GM12892 (cell line): ENCODE measurements at regions not wholly inside any gene's neighbourhood (a gene's known extent, or its start where the extent isn't known, plus 50 kb on each side); places are given as distances from the start of the nearest gene placed in this dataset.
"Not testable (repeated sequence)": the region's sequence is repeated elsewhere in the genome, so short reads cannot be mapped to it uniquely, and the experiment has no call there.

ENCODE experiments used
- DNase-seq: peaks from one replicate; pipeline ENCODE4 v3.0.0; 2011; ENCODE audit not compliant: insufficient read length
- FAIRE-seq: peaks from 2 replicates; lab custom pipeline; 2011; peaks lifted over from hg19 to GRCh38; lab: Jason Lieb, UNC
- POLR2A ChIP-seq: IDR thresholded peaks from 2 replicates; pipeline ENCODE4 v1.6.1; 2011; ENCODE audit warnings: low read depth, low read length, control low read depth
- POLR2AphosphoS5 ChIP-seq: IDR thresholded peaks from 2 replicates; pipeline ENCODE4 v1.6.1; 2011; ENCODE audit warnings: low read depth, low read length, control low read depth
- TAF1 ChIP-seq: IDR thresholded peaks from 2 replicates; pipeline ENCODE4 v1.6.1; 2011; ENCODE audit warnings: low read depth, mild to moderate bottlenecking, control low read depth, low read length, borderline replicate concordance

- TF ChIP-seq TAF1 = no peak
- no peak for TF ChIP-seq POLR2A
- TF ChIP-seq POLR2AphosphoS5 = no peak
- FAIRE-seq = no peak
- no peak for DNase-seq
Observed at GRCh38 chr5:88063813-88064212, 204.8 kb downstream of the TMEM161B start.

GRCh38 chr5:88060194-88060593, 208.5 kb downstream of the TMEM161B start:
- TF ChIP-seq POLR2AphosphoS5 (no peak), TAF1 (no peak), POLR2A (no peak)
- FAIRE-seq (no peak), DNase-seq (no peak)

GRCh38 chr5:88058625-88059024, 210.0 kb downstream of the TMEM161B start:
- TF ChIP-seq TAF1 = no peak
- TF ChIP-seq POLR2AphosphoS5 = no peak
- TF ChIP-seq POLR2A = no peak

GRCh38 chr5:88052468-88052867, 216.2 kb downstream of the TMEM161B start:
- FAIRE-seq, DNase-seq: not testable (repeated sequence)

More at GRCh38 chr5:88058625-88059024, 210.0 kb downstream of the TMEM161B start:
- no peak for DNase-seq
- no peak for FAIRE-seq

GRCh38 chr5:88051148-88051547, 217.5 kb downstream of the TMEM161B start:
- DNase-seq (no peak), FAIRE-seq (no peak)
- no peak for TF ChIP-seq POLR2A
- no peak for TF ChIP-seq POLR2AphosphoS5
- TF ChIP-seq TAF1 = no peak

- DNase-seq (no peak), FAIRE-seq (no peak)
- no peak for TF ChIP-seq POLR2A
- no peak for TF ChIP-seq TAF1
- TF ChIP-seq POLR2AphosphoS5 = no peak
Observed at GRCh38 chr5:88049737-88050136, 218.9 kb downstream of the TMEM161B start.

- TF ChIP-seq POLR2AphosphoS5 (no peak), POLR2A (no peak), TAF1 (no peak)
- no peak for DNase-seq
- no peak for FAIRE-seq
Observed at GRCh38 chr5:88049156-88049555, 219.5 kb downstream of the TMEM161B start.

- no peak for FAIRE-seq
- DNase-seq = no peak
- no peak for TF ChIP-seq TAF1
- no peak for TF ChIP-seq POLR2A
- no peak for TF ChIP-seq POLR2AphosphoS5
Observed at GRCh38 chr5:88045931-88046461, 222.6 kb downstream of the TMEM161B start.

- DNase-seq (no peak), FAIRE-seq (no peak)
- TF ChIP-seq TAF1 = no peak
- no peak for TF ChIP-seq POLR2A
- no peak for TF ChIP-seq POLR2AphosphoS5
Observed at GRCh38 chr5:88045165-88045564, 223.5 kb downstream of the TMEM161B start.

- FAIRE-seq = no peak
- TF ChIP-seq TAF1 (no peak), POLR2A (no peak), POLR2AphosphoS5 (no peak)
- DNase-seq = no peak
Observed at GRCh38 chr5:88034520-88034919, 234.1 kb downstream of the TMEM161B start.

- no peak for DNase-seq
- TF ChIP-seq TAF1 = no peak
- no peak for TF ChIP-seq POLR2AphosphoS5
- TF ChIP-seq POLR2A = no peak
- no peak for FAIRE-seq
Observed at GRCh38 chr5:88033191-88033590, 235.5 kb downstream of the TMEM161B start.

- TF ChIP-seq POLR2AphosphoS5 = no peak
- TF ChIP-seq POLR2A = no peak
- TF ChIP-seq TAF1 = no peak
- FAIRE-seq = no peak
Observed at GRCh38 chr5:88029011-88029410, 239.6 kb downstream of the TMEM161B start.

More at GRCh38 chr5:88029011-88029410, 239.6 kb downstream of the TMEM161B start:
- no peak for DNase-seq
